ENCODE measurements at regions not wholly inside any gene's neighbourhood (a gene's known extent, or its start where the extent isn't known, plus 50 kb on each side); places are given as distances from the start of the nearest gene placed in this dataset.

- no peak for TF ChIP-seq CTCF (IDR thresholded peaks at IDR 0.05)
- TF ChIP-seq EP300 (IDR thresholded peaks at IDR 0.05): no peak
These were observed 74.1 kb upstream of the IQSEC1 start for GRCh38 chr3:13147344-13147743.

All from ovary (tissue), 3 donors.